K562 (cell line): ENCODE measurements at regions not wholly inside any gene's neighbourhood (a gene's known extent, or its start where the extent isn't known, plus 50 kb on each side); places are given as distances from the start of the nearest gene placed in this dataset.

ENCODE experiments used
- ATAC-seq: fragments of 200-7000 bp; cut with Tn5 transposase; 3 replicates; pipeline ENCODE4 v1.9.1; 2020; ENCODE audit warnings: moderate library complexity
- BruUV-seq: library from RNA; stranded (reverse); fragments of 400-500 nt; replicated peaks from 2 replicates; lab custom pipeline; 2021; lab: Mats Ljungman, UMichigan
- CTCF ChIA-PET: fragments of 300-600 bp; formaldehyde crosslinking; extraction: SDS; loops from one replicate; lab custom pipeline; 2021; ENCODE audit warnings: low intra/inter-chr PET ratio; lab: Yijun Ruan, JAX
- POLR2A ChIA-PET: fragments of 300-600, 350-650 bp; sonication (Branson Sonifier 250); formaldehyde crosslinking; extraction: SDS; loops from one replicate; lab custom pipeline; 2021; ENCODE audit warnings: antibody characterized with exemption, inconsistent platforms; lab: Yijun Ruan, JAX
- DNase-seq, 4 experiments: peaks; one replicate each; pipeline versions ENCODE4 v3.0.0 to v3.0.0-alpha.2; 2011 to 2018; ENCODE audit warnings: low spot score in 3 of 4, mixed read lengths in 3 of 4; ENCODE audit errors: extremely low read depth in 1 of 4
- FAIRE-seq: peaks from 2 replicates; lab custom pipeline; 2011; peaks lifted over from hg19 to GRCh38; lab: Jason Lieb, UNC
- H2AFZ ChIP-seq: 2 replicates; pipeline ENCODE4 v1.6.0; 2011; ENCODE audit warnings: low read depth, low read length, control low read depth, inconsistent platforms
- H3K27ac ChIP-seq: fragments of 200-600 bp; 3 replicates; pipeline ENCODE4 v1.8.0; 2011; ENCODE audit warnings: low read depth, mild to moderate bottlenecking, control low read depth, inconsistent platforms, low read length, moderate library complexity, mixed read lengths; ENCODE audit errors: extremely low read depth
- H3K27me3 ChIP-seq, 2 experiments: fragments of 300-600 bp in 1 of 2; 2 replicates in 1 of 2; 3 replicates in 1 of 2; pipeline versions ENCODE4 v1.6.0 to v1.8.0; 2011; ENCODE audit warnings: inconsistent platforms in 2 of 2, low read length in 2 of 2, mild to moderate bottlenecking in 1 of 2, mixed read lengths in 1 of 2, moderate library complexity in 1 of 2; ENCODE audit not compliant: control insufficient read depth in 2 of 2, insufficient read depth in 2 of 2
- H3K36me3 ChIP-seq: fragments of 300-600 bp; 3 replicates; pipeline ENCODE4 v1.8.0; 2011; ENCODE audit warnings: mild to moderate bottlenecking, low read length, inconsistent platforms; ENCODE audit not compliant: control insufficient read depth, insufficient read depth
- H3K4me1 ChIP-seq, 2 experiments: fragments of 200-600 bp in 1 of 2; replicated peaks in 1 of 2; 2 replicates in 1 of 2; 3 replicates in 1 of 2; pipeline versions ENCODE4 v1.5.1 to v1.8.0; 2011; ENCODE audit warnings: inconsistent platforms in 2 of 2, low read length in 2 of 2, mild to moderate bottlenecking in 1 of 2, mixed read lengths in 1 of 2, moderate library complexity in 1 of 2; ENCODE audit not compliant: control insufficient read depth in 2 of 2, insufficient read depth in 2 of 2
- H3K4me2 ChIP-seq: 2 replicates; pipeline ENCODE4 v1.6.1; 2011; ENCODE audit warnings: low read length, control low read depth, inconsistent platforms, mixed read lengths; ENCODE audit not compliant: insufficient read depth
- H3K4me3 ChIP-seq: fragments of 200-600 bp; sonication (generic), shearing (Covaris generic); 2 replicates; pipeline ENCODE4 v1.5.1; 2016; ENCODE audit warnings: control low read depth, inconsistent platforms
- H3K79me2 ChIP-seq: fragments of 200-600 bp; 3 replicates; pipeline ENCODE4 v1.8.0; 2011; ENCODE audit warnings: low read length, inconsistent platforms; ENCODE audit not compliant: control insufficient read depth, insufficient read depth
- H3K9ac ChIP-seq, 2 experiments: 2 replicates each; pipeline versions ENCODE4 v1.6.0 to v1.6.1; 2011; ENCODE audit warnings: low read depth in 2 of 2, low read length in 2 of 2, control low read depth in 1 of 2, inconsistent platforms in 1 of 2, mild to moderate bottlenecking in 1 of 2, mixed read lengths in 1 of 2; ENCODE audit not compliant: insufficient read depth in 1 of 2
- H3K9me1 ChIP-seq: one replicate; pipeline ENCODE4 v1.6.0; 2011; ENCODE audit warnings: inconsistent platforms, mild to moderate bottlenecking, low read length, moderate library complexity; ENCODE audit not compliant: control insufficient read depth, insufficient read depth
- H3K9me3 ChIP-seq: replicated peaks from 2 replicates; pipeline ENCODE4 v1.5.1; 2011; ENCODE audit warnings: low read depth, low read length, inconsistent platforms; ENCODE audit not compliant: control insufficient read depth, insufficient read depth
- H4K20me1 ChIP-seq: replicated peaks from 2 replicates; pipeline ENCODE4 v1.6.1; 2011; ENCODE audit warnings: low read length, inconsistent platforms, mixed read lengths; ENCODE audit not compliant: control insufficient read depth, insufficient read depth
- ATF1 ChIP-seq, 2 experiments: fragments of 450-650 bp in 1 of 2; IDR thresholded peaks; 2 replicates each; pipeline ENCODE4 v1.6.1; 2016; ENCODE audit warnings: missing compliant biosample characterization in 1 of 2, missing genetic modification characterization in 1 of 2
- BRD4 ChIP-seq: fragments of 200-600 bp; sonication (generic); IDR thresholded peaks from 2 replicates; pipeline ENCODE4 v1.6.1; 2017; ENCODE audit warnings: inconsistent platforms
- EP300 ChIP-seq: IDR thresholded peaks from 2 replicates; pipeline ENCODE4 v1.6.1; 2012; ENCODE audit warnings: low read length, improper control_type of control experiment
- FOXK2 ChIP-seq, 2 experiments: fragments of 450-650 bp; IDR thresholded peaks in 1 of 2; conservative IDR thresholded peaks in 1 of 2; 2 replicates each; pipeline ENCODE4 v1.6.1; 2016; ENCODE audit warnings: low read depth in 2 of 2, mild to moderate bottlenecking in 1 of 2
- FOXP1 ChIP-seq: sonication (generic); formaldehyde crosslinking; IDR thresholded peaks from 2 replicates; pipeline ENCODE4 v1.8.0; 2022; ENCODE audit warnings: mild to moderate bottlenecking, missing genetic modification reagents
- HIVEP1 ChIP-seq: fragments of 250-450 bp; sonication (Bioruptor Pico); IDR thresholded peaks from 2 replicates; pipeline ENCODE4 v1.4.0; 2020; ENCODE audit warnings: mild to moderate bottlenecking
- JUNB ChIP-seq: fragments of 450-650 bp; formaldehyde crosslinking; conservative IDR thresholded peaks from 2 replicates; pipeline ENCODE4 v1.4.0; 2020; ENCODE audit warnings: mild to moderate bottlenecking
- NCOA2 ChIP-seq, 2 experiments: fragments of 450-650 bp; IDR thresholded peaks; 2 replicates each; pipeline ENCODE4 v1.6.1; 2018; ENCODE audit warnings: mild to moderate bottlenecking in 2 of 2, moderate library complexity in 1 of 2; ENCODE audit not compliant: partially characterized antibody in 2 of 2
- PTTG1 ChIP-seq: fragments of 450-650 bp; IDR thresholded peaks from 2 replicates; pipeline ENCODE4 v1.6.1; 2016; ENCODE audit warnings: low read depth, mild to moderate bottlenecking, missing genetic modification characterization, missing compliant biosample characterization
- PYGO2 ChIP-seq: fragments of 450-650 bp; IDR thresholded peaks from 2 replicates; pipeline ENCODE4 v1.6.1; 2016; ENCODE audit warnings: mild to moderate bottlenecking, missing genetic modification characterization, moderate library complexity, missing compliant biosample characterization
- SMARCB1 ChIP-seq: IDR thresholded peaks from 2 replicates; pipeline ENCODE4 v1.6.1; 2011; ENCODE audit warnings: improper control_type of control experiment, low read depth; ENCODE audit not compliant: insufficient read length
- ZNF57 ChIP-seq: fragments of 450-650 bp; formaldehyde crosslinking; IDR thresholded peaks from 2 replicates; pipeline ENCODE4 v1.4.0; 2020; ENCODE audit warnings: mild to moderate bottlenecking, moderate library complexity
- WGBS: fragments of 100-300 bp; shearing (Covaris generic); methylation state at CpG from one replicate; pipeline ENCODE4 v1.1.6; 2016; ENCODE audit warnings: low coverage, mixed read lengths; ENCODE audit not compliant: insufficient coverage; ENCODE audit errors: missing lambda C conversion rate; 5-methylcytosine and 5-hydroxymethylcytosine counted together
- in situ Hi-C: fragments of 300-500 bp; cut with MboI; formaldehyde crosslinking; loops from 4 replicates; pipeline ENCODE4 v1.15.0; 2018; ENCODE audit warnings: inconsistent platforms, mixed read lengths
- intact Hi-C: fragments of 100-400 bp; cut with micrococcal nuclease; formaldehyde crosslinking; loops from 2 replicates; pipeline ENCODE4 v1.14.2; 2022
- TF ChIP-seq, protein P1 (sequence below): sonication (generic); formaldehyde crosslinking; IDR thresholded peaks from 2 replicates; pipeline ENCODE4 v1.8.1; 2022; ENCODE audit warnings: missing genetic modification reagents
- TF ChIP-seq, protein P2 (sequence below): sonication (generic); formaldehyde crosslinking; IDR thresholded peaks from 2 replicates; pipeline ENCODE4 v1.8.0; 2022; ENCODE audit warnings: mild to moderate bottlenecking, missing genetic modification reagents, borderline replicate concordance
- TF ChIP-seq, protein P3 (sequence below): IDR thresholded peaks from 3 replicates; pipeline ENCODE4 v1.6.1; 2011; ENCODE audit warnings: borderline replicate concordance, mild to moderate bottlenecking, moderate library complexity; ENCODE audit not compliant: insufficient read length; ENCODE audit errors: extremely low read depth
- TF ChIP-seq, protein P4 (sequence below): sonication (generic); formaldehyde crosslinking; IDR thresholded peaks from 2 replicates; pipeline ENCODE4 v1.8.1; 2023; ENCODE audit warnings: mild to moderate bottlenecking, missing genetic modification reagents

DNA sequence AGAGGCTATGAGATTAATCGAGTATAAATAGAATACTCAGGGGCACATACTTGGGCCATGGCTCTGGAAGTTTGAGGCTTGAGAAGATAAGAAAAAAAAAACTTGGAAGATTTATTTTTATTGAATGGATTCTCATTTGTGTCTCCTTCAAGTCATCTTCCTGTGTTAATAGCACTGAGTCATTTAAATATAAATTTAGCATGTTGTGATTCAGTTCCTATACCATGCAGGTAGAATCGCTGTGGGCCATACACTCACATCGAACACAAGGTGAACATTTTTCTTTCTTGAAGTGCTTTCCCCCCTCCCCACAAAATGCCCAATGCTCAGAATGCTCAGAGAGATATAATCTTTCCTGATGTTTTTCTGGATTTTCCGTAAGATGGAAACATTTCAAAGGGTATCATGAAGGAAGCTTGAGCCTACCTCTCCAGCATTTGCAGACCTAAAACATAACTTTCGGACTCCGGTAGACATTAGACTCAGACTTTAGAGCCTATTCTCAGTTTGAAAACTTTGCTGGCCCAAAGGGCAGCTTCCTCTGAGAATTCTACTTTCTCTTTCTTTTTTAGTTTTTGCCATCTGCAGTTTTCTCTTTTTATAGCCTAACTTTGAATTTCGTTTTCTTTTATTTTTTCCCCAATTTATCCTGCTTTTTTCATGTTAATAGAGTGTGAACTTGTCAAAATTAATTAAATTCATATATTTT is 737.6 kb upstream of the NUDT12 start:
- POLR2A ChIA-PET = no interaction called here
- intact Hi-C loops (no loop called here), in situ Hi-C loops (no loop called here)
- Histone ChIP-seq H3K4me3 (no peak overlapping the region), H3K36me3 (no peaks in the 10 kb centered on the region), H3K27ac (no peak overlapping the region), H3K9me3 (no peaks in the 10 kb centered on the region), H3K79me2 (no peaks in the 10 kb centered on the region), H3K9me1 (no peaks in the 10 kb centered on the region), H3K4me2 (no peak overlapping the region), H3K4me1 (no peaks in the 10 kb centered on the region), H3K27me3 (no peaks in the 10 kb centered on the region), H3K9ac (no peak overlapping the region), H4K20me1 (no peaks in the 10 kb centered on the region), H2AFZ (no peak overlapping the region)
- WGBS = 33% methylated on average over 7 of the region's 7 CpGs
- no peak for FAIRE-seq
- BruUV-seq = no TSS peak
- CTCF ChIA-PET = no interaction called here
- DNase-seq = no peak
- ATAC-seq = no peak
- no peak for TF ChIP-seq PTTG1
- TF ChIP-seq ZNF57 = no peak
- no peak for TF ChIP-seq NCOA2 (IDR thresholded peaks at IDR 0.05; ENCODE audit: partially characterized antibody in 2 of 2)
- no peak for TF ChIP-seq FOXK2 (conservative IDR thresholded peaks at IDR 0.05 in 1 of 2, IDR thresholded peaks at IDR 0.05 in 1 of 2; ENCODE audit: low read depth in 2 of 2)
- TF ChIP-seq EP300 = no peak
- TF ChIP-seq BRD4 = no peak
- TF ChIP-seq JUNB (CRISPR knock-in tag) = no peak
- no peak for TF ChIP-seq ATF1 (CRISPR knock-in tag; IDR thresholded peaks at IDR 0.05)
- TF ChIP-seq ATF1 (tag; IDR thresholded peaks at IDR 0.05) = no peak
- no peak for TF ChIP-seq FOXP1 (CRISPR knock-in tag)
- no peak for TF ChIP-seq HIVEP1 (CRISPR knock-in tag)
- TF ChIP-seq, protein P1, sequence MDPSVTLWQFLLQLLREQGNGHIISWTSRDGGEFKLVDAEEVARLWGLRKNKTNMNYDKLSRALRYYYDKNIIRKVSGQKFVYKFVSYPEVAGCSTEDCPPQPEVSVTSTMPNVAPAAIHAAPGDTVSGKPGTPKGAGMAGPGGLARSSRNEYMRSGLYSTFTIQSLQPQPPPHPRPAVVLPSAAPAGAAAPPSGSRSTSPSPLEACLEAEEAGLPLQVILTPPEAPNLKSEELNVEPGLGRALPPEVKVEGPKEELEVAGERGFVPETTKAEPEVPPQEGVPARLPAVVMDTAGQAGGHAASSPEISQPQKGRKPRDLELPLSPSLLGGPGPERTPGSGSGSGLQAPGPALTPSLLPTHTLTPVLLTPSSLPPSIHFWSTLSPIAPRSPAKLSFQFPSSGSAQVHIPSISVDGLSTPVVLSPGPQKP = no peak
- no peak for TF ChIP-seq PYGO2 (tag)
- TF ChIP-seq, protein P2, sequence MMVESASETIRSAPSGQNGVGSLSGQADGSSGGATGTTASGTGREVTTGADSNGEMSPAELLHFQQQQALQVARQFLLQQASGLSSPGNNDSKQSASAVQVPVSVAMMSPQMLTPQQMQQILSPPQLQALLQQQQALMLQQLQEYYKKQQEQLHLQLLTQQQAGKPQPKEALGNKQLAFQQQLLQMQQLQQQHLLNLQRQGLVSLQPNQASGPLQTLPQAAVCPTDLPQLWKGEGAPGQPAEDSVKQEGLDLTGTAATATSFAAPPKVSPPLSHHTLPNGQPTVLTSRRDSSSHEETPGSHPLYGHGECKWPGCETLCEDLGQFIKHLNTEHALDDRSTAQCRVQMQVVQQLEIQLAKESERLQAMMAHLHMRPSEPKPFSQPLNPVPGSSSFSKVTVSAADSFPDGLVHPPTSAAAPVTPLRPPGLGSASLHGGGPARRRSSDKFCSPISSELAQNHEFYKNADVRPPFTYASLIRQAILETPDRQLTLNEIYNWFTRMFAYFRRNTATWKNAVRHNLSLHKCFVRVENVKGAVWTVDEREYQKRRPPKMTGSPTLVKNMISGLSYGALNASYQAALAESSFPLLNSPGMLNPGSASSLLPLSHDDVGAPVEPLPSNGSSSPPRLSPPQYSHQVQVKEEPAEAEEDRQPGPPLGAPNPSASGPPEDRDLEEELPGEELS (CRISPR knock-in tag) = no peak
- TF ChIP-seq, protein P3, sequence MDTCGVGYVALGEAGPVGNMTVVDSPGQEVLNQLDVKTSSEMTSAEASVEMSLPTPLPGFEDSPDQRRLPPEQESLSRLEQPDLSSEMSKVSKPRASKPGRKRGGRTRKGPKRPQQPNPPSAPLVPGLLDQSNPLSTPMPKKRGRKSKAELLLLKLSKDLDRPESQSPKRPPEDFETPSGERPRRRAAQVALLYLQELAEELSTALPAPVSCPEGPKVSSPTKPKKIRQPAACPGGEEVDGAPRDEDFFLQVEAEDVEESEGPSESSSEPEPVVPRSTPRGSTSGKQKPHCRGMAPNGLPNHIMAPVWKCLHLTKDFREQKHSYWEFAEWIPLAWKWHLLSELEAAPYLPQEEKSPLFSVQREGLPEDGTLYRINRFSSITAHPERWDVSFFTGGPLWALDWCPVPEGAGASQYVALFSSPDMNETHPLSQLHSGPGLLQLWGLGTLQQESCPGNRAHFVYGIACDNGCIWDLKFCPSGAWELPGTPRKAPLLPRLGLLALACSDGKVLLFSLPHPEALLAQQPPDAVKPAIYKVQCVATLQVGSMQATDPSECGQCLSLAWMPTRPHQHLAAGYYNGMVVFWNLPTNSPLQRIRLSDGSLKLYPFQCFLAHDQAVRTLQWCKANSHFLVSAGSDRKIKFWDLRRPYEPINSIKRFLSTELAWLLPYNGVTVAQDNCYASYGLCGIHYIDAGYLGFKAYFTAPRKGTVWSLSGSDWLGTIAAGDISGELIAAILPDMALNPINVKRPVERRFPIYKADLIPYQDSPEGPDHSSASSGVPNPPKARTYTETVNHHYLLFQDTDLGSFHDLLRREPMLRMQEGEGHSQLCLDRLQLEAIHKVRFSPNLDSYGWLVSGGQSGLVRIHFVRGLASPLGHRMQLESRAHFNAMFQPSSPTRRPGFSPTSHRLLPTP = no peak
- no peak for TF ChIP-seq SMARCB1
- TF ChIP-seq, protein P4, sequence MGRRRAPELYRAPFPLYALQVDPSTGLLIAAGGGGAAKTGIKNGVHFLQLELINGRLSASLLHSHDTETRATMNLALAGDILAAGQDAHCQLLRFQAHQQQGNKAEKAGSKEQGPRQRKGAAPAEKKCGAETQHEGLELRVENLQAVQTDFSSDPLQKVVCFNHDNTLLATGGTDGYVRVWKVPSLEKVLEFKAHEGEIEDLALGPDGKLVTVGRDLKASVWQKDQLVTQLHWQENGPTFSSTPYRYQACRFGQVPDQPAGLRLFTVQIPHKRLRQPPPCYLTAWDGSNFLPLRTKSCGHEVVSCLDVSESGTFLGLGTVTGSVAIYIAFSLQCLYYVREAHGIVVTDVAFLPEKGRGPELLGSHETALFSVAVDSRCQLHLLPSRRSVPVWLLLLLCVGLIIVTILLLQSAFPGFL (CRISPR knock-in tag) = no peak
